ENCODE measurements at regions not wholly inside any gene's neighbourhood (a gene's known extent, or its start where the extent isn't known, plus 50 kb on each side); places are given as distances from the start of the nearest gene placed in this dataset.
A peak's percentile ranks its signal among the peaks of the same experiment; 100 is the strongest.

DNA sequence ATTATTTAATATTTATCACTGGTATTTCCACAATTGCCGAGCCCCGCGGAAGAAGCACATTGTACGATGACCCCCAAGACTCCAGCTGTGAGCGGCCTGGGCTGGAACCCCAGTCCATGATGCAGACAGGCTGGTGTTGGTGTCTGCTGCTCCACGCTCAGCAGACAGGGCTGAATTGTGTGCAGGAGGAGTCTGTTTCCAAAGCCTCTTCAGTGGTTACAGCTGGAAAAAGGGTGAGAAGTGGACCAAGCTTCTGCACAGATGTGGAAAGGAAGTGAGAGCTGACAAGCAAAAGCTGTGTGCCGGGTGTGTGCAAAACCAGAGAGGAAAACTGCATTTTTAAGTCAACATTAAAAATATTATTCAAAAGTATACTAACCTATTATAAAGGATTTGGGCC lies 500.4 kb downstream of the GALR1 start:
- DNase-seq (ENCODE audit: low read depth, low spot score) = no peak

DNA sequence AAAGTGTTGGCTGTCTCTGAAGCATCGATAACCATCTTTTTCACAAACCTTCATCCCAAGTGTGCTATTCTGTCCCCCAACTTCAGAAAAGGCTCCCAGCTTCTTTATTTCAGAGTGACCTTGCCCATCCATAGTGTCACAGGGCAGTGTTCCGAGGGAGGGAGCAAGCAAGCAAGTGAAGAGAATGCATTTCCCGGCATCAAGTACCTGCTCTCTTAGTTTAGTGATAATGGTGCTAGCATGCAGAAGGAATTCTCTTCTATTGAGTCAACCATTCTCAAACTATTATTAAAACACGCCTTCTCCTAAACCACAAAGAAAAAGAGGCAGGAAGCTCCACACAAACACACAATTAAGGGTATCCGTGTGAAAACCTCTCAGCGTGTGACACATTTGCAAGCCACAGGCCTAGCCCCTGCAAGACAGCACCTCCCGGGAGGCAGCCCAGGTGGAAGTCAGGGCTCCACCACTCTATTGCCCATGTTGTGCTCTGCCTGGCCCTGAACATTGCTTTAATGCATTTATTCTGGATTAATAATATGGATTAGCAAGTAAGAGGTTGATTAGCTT lies 504.9 kb downstream of the GALR1 start:
- peak; percentile 28 for DNase-seq (ENCODE audit: low read depth, low spot score)

- no peak for DNase-seq (ENCODE audit: low read depth, low spot score)
Measured at GRCh38 chr18:77755187-77755586, 505.5 kb downstream of the GALR1 start.

- no peak for DNase-seq (ENCODE audit: low read depth, low spot score)
Measured at GRCh38 chr18:77761332-77761731, 511.7 kb downstream of the GALR1 start.

DNA sequence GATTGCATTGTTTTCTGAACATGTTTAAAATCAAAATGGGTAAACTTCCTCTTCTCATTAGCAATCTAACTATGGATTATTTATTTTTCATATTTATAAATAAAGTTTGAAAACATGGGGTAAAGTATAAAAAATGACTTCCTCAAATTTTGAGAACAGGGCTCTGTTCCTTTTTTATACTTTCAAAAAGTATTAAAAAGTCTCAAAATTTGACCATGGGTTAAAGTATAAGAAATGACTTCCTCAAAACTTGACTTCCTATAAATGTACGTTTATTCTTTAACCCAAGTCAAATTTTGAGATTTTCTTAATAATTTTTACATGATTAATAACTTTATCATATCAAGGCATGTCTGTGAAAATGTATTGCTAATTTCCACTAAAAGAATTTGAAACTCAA lies 512.4 kb downstream of the GALR1 start:
- no peak for DNase-seq (ENCODE audit: low read depth, low spot score)

DNA sequence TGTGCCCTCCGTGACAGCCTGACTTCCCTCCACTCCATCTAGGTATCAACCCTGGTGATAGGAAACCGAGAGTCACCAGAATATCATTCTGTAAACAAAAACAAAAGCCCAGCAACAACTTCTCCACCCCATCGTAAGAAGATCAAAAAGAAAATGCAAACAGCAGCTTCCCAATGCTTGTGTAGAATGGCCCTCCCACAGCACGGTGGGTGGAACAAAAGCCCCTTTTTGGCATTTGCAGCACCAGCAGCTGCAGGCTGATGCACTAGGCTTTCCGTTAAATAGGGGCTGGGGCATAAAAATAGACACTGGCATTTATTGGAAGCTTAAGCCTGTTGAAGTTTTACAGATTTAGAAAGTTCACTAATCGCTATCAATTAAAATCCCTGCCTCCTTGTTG lies 513.0 kb downstream of the GALR1 start:
- peak; percentile 44 for DNase-seq (ENCODE audit: low read depth, low spot score)

DNA sequence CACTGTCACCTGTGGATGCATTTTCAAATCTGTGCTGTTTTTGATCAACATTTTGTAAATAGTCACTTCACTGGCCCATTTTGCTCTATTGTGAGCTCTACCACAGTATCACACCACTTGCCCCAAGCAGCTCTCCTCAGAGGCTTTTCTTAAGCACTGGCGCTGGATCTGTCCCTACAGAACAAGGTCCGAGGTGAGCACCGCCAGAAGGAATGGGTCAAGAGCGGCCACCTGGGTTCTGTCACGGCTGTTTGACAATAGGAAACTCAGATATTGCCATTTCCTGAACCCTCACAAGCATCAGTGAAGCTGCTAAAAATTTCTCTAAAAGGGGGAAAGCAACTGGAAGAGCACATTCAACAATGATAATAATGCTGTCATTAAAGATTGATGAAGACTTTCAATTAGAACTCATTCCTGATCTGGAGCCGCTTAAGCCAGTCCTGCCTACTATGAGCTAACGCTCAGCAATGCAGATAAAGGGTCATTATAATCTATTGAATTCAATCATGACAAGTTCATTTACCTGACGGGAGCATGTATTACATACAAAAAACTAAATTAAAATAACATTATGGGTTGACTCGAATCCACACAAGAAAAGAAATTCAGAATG lies 514.0 kb downstream of the GALR1 start:
- peak; percentile 20 for DNase-seq (ENCODE audit: low read depth, low spot score)

GRCh38 chr18:77765468-77765867 lies 515.8 kb downstream of the GALR1 start:
- peak; percentile 41 for DNase-seq (ENCODE audit: low read depth, low spot score)

- no peak for DNase-seq (ENCODE audit: low read depth, low spot score)
Measured at GRCh38 chr18:77766421-77766820, 516.8 kb downstream of the GALR1 start.

DNA sequence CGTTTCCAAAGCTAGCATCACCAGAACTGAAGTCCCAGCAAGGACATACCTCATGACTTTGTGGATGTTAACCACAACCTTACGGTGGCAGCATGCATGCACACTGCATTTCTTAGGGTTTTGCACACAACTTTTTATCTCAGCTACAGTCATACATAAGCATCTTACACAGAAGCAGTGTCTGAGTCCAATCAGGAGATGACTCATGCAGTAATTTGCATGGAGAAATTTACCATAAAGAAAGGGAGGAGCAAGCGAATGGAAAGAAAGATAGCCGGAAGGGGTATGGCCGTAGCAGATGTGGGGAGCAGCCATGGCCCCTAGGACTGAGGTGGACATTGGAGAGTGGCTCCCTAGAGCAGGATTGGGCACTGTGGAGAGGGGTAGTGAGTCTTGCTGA lies 522.5 kb downstream of the GALR1 start:
- DNase-seq (ENCODE audit: low read depth, low spot score) = no peak

GRCh38 chr18:77776104-77776503 lies 526.5 kb downstream of the GALR1 start:
- DNase-seq (ENCODE audit: low read depth, low spot score) = no peak

DNA sequence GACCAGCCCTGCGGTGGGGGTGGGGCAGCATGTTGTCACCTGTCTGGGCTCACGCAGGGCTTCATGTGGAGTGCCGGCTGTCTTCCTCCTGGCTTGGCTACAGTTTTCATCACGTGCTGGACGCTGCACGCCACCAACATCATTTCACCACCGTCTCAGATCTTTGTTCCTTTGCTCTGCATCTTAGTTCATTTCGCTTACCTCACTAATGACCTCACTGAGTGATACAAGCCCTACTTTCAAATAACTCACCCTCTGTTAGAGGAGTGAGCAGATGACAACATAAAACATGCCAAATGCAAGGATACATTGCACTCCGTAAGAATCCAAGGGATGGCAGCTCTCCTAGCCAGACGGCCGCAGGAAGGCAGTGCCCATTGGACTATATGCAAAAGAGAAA lies 527.5 kb downstream of the GALR1 start:
- DNase-seq (ENCODE audit: low read depth, low spot score) = no peak

DNA sequence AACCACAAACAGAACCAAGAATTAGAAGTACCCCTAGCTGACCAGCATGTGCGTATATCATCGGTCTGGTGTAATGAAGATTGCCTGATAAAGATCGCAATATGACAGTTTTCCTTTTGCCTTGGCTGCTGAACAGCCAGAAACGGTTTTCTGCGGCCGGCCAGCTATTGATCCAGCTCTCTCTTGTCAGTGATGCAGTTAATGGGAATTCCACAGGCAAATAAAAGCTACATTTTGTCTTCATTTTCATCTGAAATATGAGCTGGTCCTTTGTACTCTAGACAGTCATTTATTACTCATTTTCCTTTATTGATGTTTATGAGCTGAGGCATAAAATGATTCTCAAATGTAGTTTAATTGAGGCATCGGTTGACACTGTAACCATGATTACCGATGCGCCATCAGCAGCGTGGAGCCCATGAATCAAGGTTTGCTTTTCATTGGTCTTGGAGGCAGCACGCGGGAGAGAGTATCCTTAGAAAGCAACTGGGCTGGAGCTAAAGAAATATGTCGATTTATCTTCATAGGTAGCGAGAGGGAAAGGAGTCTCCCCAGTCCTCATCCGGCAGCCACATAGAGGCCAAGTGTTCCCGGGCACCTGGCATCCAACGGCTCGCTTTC lies 535.2 kb downstream of the GALR1 start:
- DNase-seq (ENCODE audit: low read depth, low spot score) = no peak

DNA sequence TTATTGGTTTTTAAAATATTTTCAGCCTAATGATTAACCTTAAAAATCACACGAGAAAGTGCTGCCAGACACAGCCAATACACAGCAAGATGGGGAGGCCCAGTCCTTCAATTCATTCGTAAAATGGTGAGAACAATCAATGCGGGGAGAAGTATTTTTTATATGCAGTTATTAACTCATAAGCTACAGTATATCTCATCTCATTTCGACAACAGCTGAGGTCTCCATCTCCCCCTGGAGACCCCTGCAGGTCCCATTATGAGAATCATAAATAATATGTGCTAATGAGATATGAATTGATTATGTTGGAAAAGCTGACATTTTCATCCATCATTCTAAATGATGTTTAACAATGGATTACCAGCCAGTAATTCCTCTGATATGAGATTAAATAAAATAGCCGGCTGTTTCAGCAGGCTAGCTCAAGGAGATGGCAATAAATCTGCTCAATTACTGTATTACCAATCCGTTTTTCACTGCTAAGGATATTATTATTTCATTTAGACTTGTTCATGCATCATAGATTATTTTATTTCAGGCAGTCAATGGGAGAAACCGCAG lies 535.8 kb downstream of the GALR1 start:
- no peak for DNase-seq (ENCODE audit: low read depth, low spot score)

GRCh38 chr18:77803024-77803423 lies 553.4 kb downstream of the GALR1 start:
- DNase-seq (ENCODE audit: low read depth, low spot score) = no peak

DNA sequence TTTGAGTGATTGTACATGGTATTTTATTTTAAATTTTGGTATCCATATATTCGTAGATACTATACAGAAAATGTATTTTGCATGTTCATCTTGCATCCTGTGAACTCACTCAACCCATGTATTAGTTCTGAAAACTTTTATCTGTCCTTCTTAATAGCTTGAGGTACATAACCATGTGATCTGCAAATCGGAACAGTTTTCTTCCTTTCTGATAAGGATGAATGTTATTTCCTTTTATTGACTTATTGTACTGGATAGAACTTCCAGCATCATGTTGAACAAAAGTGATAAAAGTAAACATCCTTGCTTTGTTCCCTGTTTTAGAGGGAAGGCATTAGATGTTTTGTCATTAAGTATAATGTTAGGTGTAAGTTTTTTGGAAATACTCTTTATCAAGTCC lies 554.7 kb downstream of the GALR1 start:
- DNase-seq (ENCODE audit: low read depth, low spot score) = no peak

GRCh38 chr18:77807650-77808049 lies 558.0 kb downstream of the GALR1 start:
- no peak for DNase-seq (ENCODE audit: low read depth, low spot score)

GRCh38 chr18:77811503-77811902 lies 561.9 kb downstream of the GALR1 start:
- DNase-seq (ENCODE audit: low read depth, low spot score) = no peak

DNA sequence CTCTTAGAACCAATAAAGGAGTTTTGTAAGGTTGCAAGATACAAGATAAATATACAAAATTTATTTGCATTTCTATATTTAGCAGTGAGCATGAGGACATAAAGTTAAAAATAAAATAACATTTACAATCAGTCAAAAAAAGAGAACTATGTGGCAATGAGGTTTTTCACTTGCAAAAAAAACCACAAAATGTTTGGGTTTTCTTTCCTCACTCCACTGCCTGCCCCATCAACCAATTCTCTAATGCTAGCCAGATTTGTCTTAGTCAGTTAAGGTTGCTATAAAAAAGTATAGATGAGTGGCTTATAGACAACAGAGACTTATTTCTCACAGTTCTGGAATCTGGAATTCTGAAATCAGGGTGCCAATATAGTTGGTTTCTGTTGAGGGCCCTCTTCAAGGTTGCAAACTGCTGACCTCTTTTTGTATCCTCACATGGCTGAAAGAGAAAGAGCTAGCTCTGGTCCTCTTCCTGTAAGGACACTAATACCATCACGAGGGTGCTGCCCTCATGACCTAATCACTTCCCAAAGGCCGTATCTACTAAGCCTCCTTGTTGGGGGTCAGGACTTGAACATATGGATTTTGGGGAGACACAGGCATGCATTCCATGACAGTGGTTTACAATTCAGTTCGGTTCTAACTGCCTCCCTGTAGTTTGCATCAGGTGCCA lies 566.2 kb downstream of the GALR1 start:
- DNase-seq (ENCODE audit: low read depth, low spot score) = no peak

DNA sequence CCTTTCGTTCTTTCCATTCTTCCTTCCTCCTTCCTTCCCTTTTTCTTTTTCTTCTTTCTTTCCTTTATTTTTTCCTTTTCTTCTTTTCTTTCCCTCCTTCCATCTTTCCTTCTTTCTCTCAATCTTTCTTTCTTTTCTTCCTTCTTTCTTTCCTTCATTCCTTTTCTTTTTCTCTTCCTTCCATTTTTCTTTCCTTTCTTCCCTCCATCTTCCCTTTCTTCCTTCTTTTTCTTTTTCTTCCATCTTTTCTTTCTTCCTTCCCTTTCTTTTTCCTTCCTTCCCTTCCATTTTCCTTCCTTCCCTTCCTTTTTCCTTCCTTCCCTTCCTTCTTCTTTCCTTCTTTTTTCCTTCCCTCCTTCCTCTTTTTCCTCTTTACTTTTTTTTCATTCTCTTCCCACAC lies 568.7 kb downstream of the GALR1 start:
- DNase-seq (ENCODE audit: low read depth, low spot score) = no peak

- no peak for DNase-seq (ENCODE audit: low read depth, low spot score)
Measured at GRCh38 chr18:77820472-77820871, 570.8 kb downstream of the GALR1 start.

- no peak for DNase-seq (ENCODE audit: low read depth, low spot score)
Measured at GRCh38 chr18:77821892-77822291, 572.2 kb downstream of the GALR1 start.

GRCh38 chr18:77822632-77823031 lies 573.0 kb downstream of the GALR1 start:
- DNase-seq (ENCODE audit: low read depth, low spot score) = no peak

Measured in ELF-1 (cell line).